ENCODE measurements at regions not wholly inside any gene's neighbourhood (a gene's known extent, or its start where the extent isn't known, plus 50 kb on each side); places are given as distances from the start of the nearest gene placed in this dataset.

DNA sequence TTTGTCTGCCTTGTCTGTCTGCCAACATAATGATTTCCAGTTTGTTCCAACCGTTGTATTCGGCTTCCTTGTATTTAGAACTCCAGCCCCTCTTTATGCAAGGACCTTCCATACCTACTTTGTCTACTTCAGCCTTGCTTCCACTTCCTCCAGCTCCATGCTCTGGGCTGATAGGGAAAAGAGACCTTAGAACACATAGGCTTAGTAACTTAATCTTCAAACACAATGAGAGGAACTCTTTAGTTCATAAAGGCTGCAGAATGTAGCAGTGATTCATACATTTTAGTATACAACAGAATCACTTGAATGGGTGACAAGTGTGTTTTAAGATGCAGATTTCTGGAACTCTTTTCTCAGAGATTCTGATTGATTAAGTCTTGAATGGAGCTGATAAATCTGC, 102.8 kb upstream of the IFNE start:
- Histone ChIP-seq H3K27ac (ENCODE audit: low read depth, low read length) (no peak overlapping the region), H3K4me3 (ENCODE audit: low read length) (no peak overlapping the region), H3K27me3 (ENCODE audit: insufficient read depth, low read length, poor library complexity) (no peaks in the 10 kb centered on the region), H3K36me3 (ENCODE audit: control insufficient read depth, insufficient read depth, low read length) (no peaks in the 10 kb centered on the region), H3K4me1 (ENCODE audit: control insufficient read depth, low read depth, low read length) (no peaks in the 10 kb centered on the region), H3K79me2 (ENCODE audit: control insufficient read depth, insufficient read depth, low read length) (no peaks in the 10 kb centered on the region), H3K23ac (ENCODE audit: low read length) (no peak overlapping the region), H3K56ac (ENCODE audit: low read length) (no peak overlapping the region), H4K8ac (ENCODE audit: low read depth, low read length) (no peak overlapping the region), H3K4me2 (ENCODE audit: low read length) (no peak overlapping the region), H3K4ac (ENCODE audit: low read depth, low read length) (no peak overlapping the region), H2AK5ac (ENCODE audit: low read length) (no peak overlapping the region), H3K18ac (ENCODE audit: low read length) (no peak overlapping the region), H3K79me1 (ENCODE audit: low read length) (no peaks in the 10 kb centered on the region), H4K5ac (ENCODE audit: low read length) (no peak overlapping the region), H2BK120ac (ENCODE audit: low read depth, low read length) (no peak overlapping the region), H3K9ac (ENCODE audit: low read length) (no peak overlapping the region), H2BK5ac (ENCODE audit: low read length) (no peak overlapping the region), H2BK15ac (replicated peaks; ENCODE audit: low read depth) (no peak overlapping the region)
- no CpG with 5 or more reads among the region's 2 CpGs for WGBS (ENCODE audit: extremely low coverage, insufficient coverage, low lambda C conversion rate)
- no peak for DNase-seq

DNA sequence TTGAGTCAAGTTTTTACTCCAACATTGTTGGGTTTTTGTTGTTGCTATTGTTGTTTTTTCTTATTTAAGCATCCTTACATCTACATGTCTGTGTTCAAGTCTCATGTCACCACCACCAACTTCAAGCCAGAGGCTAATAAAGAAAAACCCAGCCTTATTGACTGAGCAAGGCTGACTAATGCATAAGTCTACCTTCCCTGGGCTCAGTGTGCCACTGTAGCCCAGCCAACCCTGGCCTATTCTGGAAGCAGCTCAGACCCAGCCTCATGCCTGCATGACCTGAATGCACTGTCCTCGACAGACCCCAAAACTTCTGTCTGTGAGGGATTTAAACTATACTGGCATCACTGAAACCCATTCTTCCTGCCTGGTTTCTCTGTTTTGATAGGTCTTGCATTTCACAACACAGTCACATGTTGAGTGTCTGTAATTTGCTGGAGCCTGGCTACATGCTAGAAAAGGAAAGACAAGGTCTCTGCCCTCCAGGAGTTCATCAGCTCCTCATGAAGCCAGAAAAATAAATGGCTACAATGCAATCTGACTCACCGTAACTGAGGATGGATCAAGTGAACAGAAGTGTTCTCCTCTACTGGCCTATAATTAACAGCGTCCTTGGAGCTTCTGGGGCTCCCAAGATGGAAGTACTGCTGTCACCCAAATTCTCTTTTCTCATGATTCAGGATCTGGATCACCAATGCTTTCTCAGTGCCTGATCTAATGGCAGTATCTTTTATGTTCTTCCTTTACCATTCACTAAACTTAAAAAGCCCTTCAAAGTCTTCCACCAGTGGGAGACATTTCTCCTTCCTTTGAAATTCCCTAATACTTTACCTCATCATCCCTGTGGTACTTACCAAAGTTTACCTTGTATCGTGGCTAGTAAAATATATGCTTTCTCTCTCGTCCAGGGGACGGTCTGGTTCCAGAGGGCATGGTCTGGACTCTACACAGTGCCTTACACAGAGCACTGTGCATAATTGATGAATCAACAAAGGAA, 103.9 kb upstream of the IFNE start:
- no peak overlapping the region for H3K18ac ChIP-seq (ENCODE audit: low read length)
- no peak overlapping the region for H3K4me3 ChIP-seq (ENCODE audit: low read length)
- H2BK120ac ChIP-seq (ENCODE audit: low read depth, low read length) = no peak overlapping the region
- no peak overlapping the region for H3K23ac ChIP-seq (ENCODE audit: low read length)
- DNase-seq = no peak
- no peak overlapping the region for H3K4ac ChIP-seq (ENCODE audit: low read depth, low read length)
- H3K79me1 ChIP-seq (ENCODE audit: low read length) = no peaks in the 10 kb centered on the region
- no peaks in the 10 kb centered on the region for H3K36me3 ChIP-seq (ENCODE audit: control insufficient read depth, insufficient read depth, low read length)
- WGBS (ENCODE audit: extremely low coverage, insufficient coverage, low lambda C conversion rate) = no CpG with 5 or more reads among the region's 6 CpGs
- H2BK15ac ChIP-seq (replicated peaks; ENCODE audit: low read depth) = no peak overlapping the region
- H2AK5ac ChIP-seq (ENCODE audit: low read length) = no peak overlapping the region
- no peak overlapping the region for H3K56ac ChIP-seq (ENCODE audit: low read length)
- no peak overlapping the region for H3K4me2 ChIP-seq (ENCODE audit: low read length)
- no peak overlapping the region for H4K5ac ChIP-seq (ENCODE audit: low read length)
- no peak overlapping the region for H3K27ac ChIP-seq (ENCODE audit: low read depth, low read length)
- no peak overlapping the region for H3K9ac ChIP-seq (ENCODE audit: low read length)
- no peaks in the 10 kb centered on the region for H3K27me3 ChIP-seq (ENCODE audit: insufficient read depth, low read length, poor library complexity)
- no peak overlapping the region for H2BK5ac ChIP-seq (ENCODE audit: low read length)
- H3K79me2 ChIP-seq (ENCODE audit: control insufficient read depth, insufficient read depth, low read length) = no peaks in the 10 kb centered on the region
- no peak overlapping the region for H4K8ac ChIP-seq (ENCODE audit: low read depth, low read length)
- H3K4me1 ChIP-seq (ENCODE audit: control insufficient read depth, low read depth, low read length) = no peaks in the 10 kb centered on the region

DNA sequence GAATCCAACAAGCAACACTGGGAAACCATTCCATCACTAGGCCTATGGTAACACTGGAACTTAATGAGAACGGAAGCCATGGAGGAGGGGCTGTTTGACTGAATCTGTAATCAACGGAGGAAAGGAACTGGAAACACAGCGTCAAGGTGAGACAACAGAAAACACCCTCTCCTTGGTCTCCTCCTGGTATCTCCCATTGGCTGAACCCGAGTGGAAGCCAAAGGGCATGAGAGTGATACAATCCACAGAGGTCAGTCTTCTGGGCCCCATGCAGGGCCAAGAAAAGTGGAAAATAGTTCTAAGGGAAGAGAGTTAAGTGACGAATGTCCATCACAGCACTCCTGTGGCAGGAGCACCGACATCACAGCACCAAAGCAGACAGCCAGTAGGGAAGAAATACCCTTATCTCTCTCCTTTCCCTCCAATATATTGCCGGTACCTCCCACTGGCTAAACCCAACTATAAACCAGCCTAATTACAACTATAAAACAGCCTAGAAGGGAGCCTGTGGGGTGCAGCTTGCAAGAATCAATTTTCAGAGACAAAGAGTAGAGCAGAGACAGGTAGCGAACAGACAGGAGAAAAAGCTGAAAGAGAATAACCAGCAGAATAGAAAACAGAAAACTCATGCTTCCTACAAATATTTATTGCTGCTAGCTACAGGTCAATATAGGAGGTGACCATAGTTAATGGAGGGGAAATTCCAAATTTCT, 107.4 kb upstream of the IFNE start:
- H2BK120ac ChIP-seq (ENCODE audit: low read depth, low read length) = no peak overlapping the region
- no peak for DNase-seq
- H2BK5ac ChIP-seq (ENCODE audit: low read length) = no peak overlapping the region
- no peak overlapping the region for H4K5ac ChIP-seq (ENCODE audit: low read length)
- no peaks in the 10 kb centered on the region for H3K27me3 ChIP-seq (ENCODE audit: insufficient read depth, low read length, poor library complexity)
- no peak overlapping the region for H3K23ac ChIP-seq (ENCODE audit: low read length)
- H3K79me2 ChIP-seq (ENCODE audit: control insufficient read depth, insufficient read depth, low read length) = no peaks in the 10 kb centered on the region
- H3K4me1 ChIP-seq (ENCODE audit: control insufficient read depth, low read depth, low read length) = peaks cover 2% of the 10 kb centered on the region
- no peak overlapping the region for H3K27ac ChIP-seq (ENCODE audit: low read depth, low read length)
- H3K79me1 ChIP-seq (ENCODE audit: low read length) = no peaks in the 10 kb centered on the region
- no peak overlapping the region for H2AK5ac ChIP-seq (ENCODE audit: low read length)
- no peaks in the 10 kb centered on the region for H3K36me3 ChIP-seq (ENCODE audit: control insufficient read depth, insufficient read depth, low read length)
- H2BK15ac ChIP-seq (replicated peaks; ENCODE audit: low read depth) = no peak overlapping the region
- no CpG with 5 or more reads among the region's 8 CpGs for WGBS (ENCODE audit: extremely low coverage, insufficient coverage, low lambda C conversion rate)
- no peak overlapping the region for H3K18ac ChIP-seq (ENCODE audit: low read length)
- H3K4me2 ChIP-seq (ENCODE audit: low read length) = no peak overlapping the region
- H3K9ac ChIP-seq (ENCODE audit: low read length) = no peak overlapping the region
- no peak overlapping the region for H4K8ac ChIP-seq (ENCODE audit: low read depth, low read length)
- H3K4me3 ChIP-seq (ENCODE audit: low read length) = no peak overlapping the region
- no peak overlapping the region for H3K4ac ChIP-seq (ENCODE audit: low read depth, low read length)
- H3K56ac ChIP-seq (ENCODE audit: low read length) = no peak overlapping the region

DNA sequence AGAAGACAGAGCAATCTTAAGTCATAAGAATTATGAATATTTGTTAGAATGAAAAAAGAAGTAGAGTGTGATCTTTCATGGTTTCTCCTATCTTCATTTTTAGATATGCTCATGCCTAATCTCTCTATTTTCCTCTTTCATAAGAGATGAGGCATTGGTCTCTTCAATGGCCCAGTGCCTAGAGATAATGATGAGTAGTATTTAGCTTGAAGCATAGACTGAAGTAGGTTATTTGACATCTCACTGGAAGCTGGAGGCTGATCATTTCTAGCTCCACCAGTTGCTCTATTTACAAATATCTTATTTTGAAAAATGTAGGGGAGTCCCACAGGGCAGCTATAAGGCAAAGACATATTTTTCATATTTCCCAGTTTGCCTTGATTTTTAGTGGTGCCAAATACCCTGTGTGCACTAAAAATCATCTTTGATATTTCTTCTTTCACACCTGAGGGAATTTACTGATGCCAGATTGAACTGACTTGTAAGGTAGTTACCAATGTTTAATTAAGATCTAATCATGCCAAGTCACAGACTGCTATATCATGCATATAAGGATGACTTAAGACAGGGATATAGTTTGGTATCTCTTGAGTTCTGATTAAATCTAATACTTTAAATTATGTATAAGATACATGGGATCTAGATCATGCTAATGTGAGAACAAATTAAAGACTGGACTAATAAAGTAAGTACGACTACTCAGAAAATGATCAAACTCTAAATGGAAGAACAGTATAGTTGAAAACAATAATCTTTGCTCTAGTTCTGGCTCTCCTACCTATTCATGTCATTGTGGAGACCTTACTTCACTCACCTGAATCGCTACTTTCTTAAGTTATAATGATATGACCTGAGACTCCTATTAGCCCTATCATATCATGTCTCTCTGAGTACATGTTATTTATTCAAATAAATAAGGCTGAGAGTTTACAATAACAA, 108.2 kb upstream of the IFNE start:
- Histone ChIP-seq H2AK5ac (ENCODE audit: low read length) (no peak overlapping the region), H3K23ac (ENCODE audit: low read length) (no peak overlapping the region), H3K79me1 (ENCODE audit: low read length) (no peaks in the 10 kb centered on the region), H3K27me3 (ENCODE audit: insufficient read depth, low read length, poor library complexity) (no peaks in the 10 kb centered on the region), H4K5ac (ENCODE audit: low read length) (no peak overlapping the region), H3K27ac (ENCODE audit: low read depth, low read length) (no peak overlapping the region), H3K36me3 (ENCODE audit: control insufficient read depth, insufficient read depth, low read length) (no peaks in the 10 kb centered on the region), H3K4me1 (ENCODE audit: control insufficient read depth, low read depth, low read length) (peaks cover 2% of the 10 kb centered on the region), H3K18ac (ENCODE audit: low read length) (no peak overlapping the region), H3K4me3 (ENCODE audit: low read length) (no peak overlapping the region), H3K56ac (ENCODE audit: low read length) (no peak overlapping the region), H3K9ac (ENCODE audit: low read length) (no peak overlapping the region), H3K4me2 (ENCODE audit: low read length) (no peak overlapping the region), H2BK15ac (replicated peaks; ENCODE audit: low read depth) (no peak overlapping the region), H2BK5ac (ENCODE audit: low read length) (no peak overlapping the region), H4K8ac (ENCODE audit: low read depth, low read length) (no peak overlapping the region), H2BK120ac (ENCODE audit: low read depth, low read length) (no peak overlapping the region), H3K79me2 (ENCODE audit: control insufficient read depth, insufficient read depth, low read length) (no peaks in the 10 kb centered on the region), H3K4ac (ENCODE audit: low read depth, low read length) (no peak overlapping the region)
- DNase-seq = no peak
- WGBS (ENCODE audit: extremely low coverage, insufficient coverage, low lambda C conversion rate) = no CpG with 5 or more reads among the region's 2 CpGs

DNA sequence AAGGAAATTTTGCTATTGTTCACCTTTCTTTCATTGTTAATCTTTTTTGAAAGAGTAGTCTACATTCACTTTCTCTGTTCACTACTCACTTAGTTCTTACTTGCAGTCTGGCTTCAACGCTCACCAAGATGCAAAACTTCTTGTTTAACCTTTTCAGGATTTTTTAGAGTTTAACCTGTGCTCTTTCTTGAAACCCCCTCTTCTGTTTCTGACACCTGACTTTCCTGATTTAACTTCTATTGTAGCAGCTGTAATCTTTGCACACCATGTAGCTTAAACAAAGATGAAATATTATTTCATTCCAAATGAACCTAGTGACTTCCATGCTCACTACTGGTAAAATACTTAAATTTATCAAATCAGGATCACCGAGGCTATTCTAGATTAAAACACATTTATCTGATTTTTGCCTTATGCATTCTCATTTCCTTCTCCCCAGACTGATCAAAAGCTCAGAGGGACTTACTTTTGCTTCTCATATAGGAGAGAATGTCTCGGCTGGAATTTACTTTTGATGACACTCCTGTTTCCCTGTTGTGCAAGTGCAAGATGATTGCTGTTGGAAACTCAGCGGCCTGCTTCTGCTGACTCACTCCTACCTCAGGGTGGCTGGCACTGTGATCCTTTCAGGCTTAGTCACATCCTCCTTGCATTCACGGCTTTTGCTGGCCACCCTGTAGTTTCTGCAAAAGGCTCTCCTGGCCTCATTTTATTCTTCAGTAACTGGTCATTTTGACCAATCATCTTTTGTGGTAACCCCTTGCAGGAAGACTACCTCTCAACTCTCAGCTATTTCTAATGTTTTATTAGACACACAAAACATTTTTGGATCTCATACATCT, 109.3 kb upstream of the IFNE start:
- no peak overlapping the region for H4K8ac ChIP-seq (ENCODE audit: low read depth, low read length)

More for the DNA sequence above, 109.3 kb upstream of the IFNE start:
- H3K27me3 ChIP-seq (ENCODE audit: insufficient read depth, low read length, poor library complexity) = no peaks in the 10 kb centered on the region
- H2BK5ac ChIP-seq (ENCODE audit: low read length) = peak overlapping the region; percentile 53
- peak overlapping the region; percentile 85 for H3K18ac ChIP-seq (ENCODE audit: low read length)
- no peaks in the 10 kb centered on the region for H3K79me1 ChIP-seq (ENCODE audit: low read length)
- H3K27ac ChIP-seq (ENCODE audit: low read depth, low read length) = peak overlapping the region; percentile 74
- H3K9ac ChIP-seq (ENCODE audit: low read length) = no peak overlapping the region
- no peak overlapping the region for H2BK120ac ChIP-seq (ENCODE audit: low read depth, low read length)
- DNase-seq = peak; percentile 95
- no peak overlapping the region for H3K56ac ChIP-seq (ENCODE audit: low read length)
- peaks cover 2% of the 10 kb centered on the region for H3K4me1 ChIP-seq (ENCODE audit: control insufficient read depth, low read depth, low read length)
- no peak overlapping the region for H3K23ac ChIP-seq (ENCODE audit: low read length)
- H3K4me2 ChIP-seq (ENCODE audit: low read length) = no peak overlapping the region
- no peaks in the 10 kb centered on the region for H3K79me2 ChIP-seq (ENCODE audit: control insufficient read depth, insufficient read depth, low read length)
- H3K4me3 ChIP-seq (ENCODE audit: low read length) = no peak overlapping the region
- no peak overlapping the region for H3K4ac ChIP-seq (ENCODE audit: low read depth, low read length)
- no CpG with 5 or more reads among the region's 5 CpGs for WGBS (ENCODE audit: extremely low coverage, insufficient coverage, low lambda C conversion rate)
- H4K5ac ChIP-seq (ENCODE audit: low read length) = no peak overlapping the region
- peak overlapping the region; percentile 86 for H2BK15ac ChIP-seq (replicated peaks; ENCODE audit: low read depth)
- no peaks in the 10 kb centered on the region for H3K36me3 ChIP-seq (ENCODE audit: control insufficient read depth, insufficient read depth, low read length)
- H2AK5ac ChIP-seq (ENCODE audit: low read length) = no peak overlapping the region
